Stomach (tissue), 8 donors: ENCODE measurements at regions not wholly inside any gene's neighbourhood (a gene's known extent, or its start where the extent isn't known, plus 50 kb on each side); places are given as distances from the start of the nearest gene placed in this dataset.

ENCODE experiments used
- DNase-seq, 2 donors: peaks; one replicate each; pipeline versions ENCODE4 v3.0.0 to v3.0.0-alpha.2; 2013 to 2019
- H3K27ac ChIP-seq, 5 donors: fragments of 200-600 bp in 4 of 5; sonication (generic) in 4 of 5; one replicate each; pipeline ENCODE4 v1.5.1; 2013 to 2019; ENCODE audit warnings: mild to moderate bottlenecking in 1 of 5, moderate library complexity in 1 of 5
- H3K27me3 ChIP-seq, 3 donors: fragments of 200-600 bp; sonication (generic); one replicate each; pipeline ENCODE4 v1.5.1; 2017 to 2019; ENCODE audit warnings: mixed run types in 1 of 3
- H3K36me3 ChIP-seq, 4 donors: fragments of 200-600 bp; sonication (generic); 1 replicate in 3 of 4; 2 replicates in 1 of 4; pipeline ENCODE4 v1.5.1; 2016 to 2019
- H3K4me1 ChIP-seq, 4 donors: fragments of 200-600 bp; sonication (generic); one replicate each; pipeline ENCODE4 v1.5.1; 2016 to 2019
- H3K4me3 ChIP-seq, 4 donors: fragments of 200-600 bp; sonication (generic) in 3 of 4; one replicate each; pipeline ENCODE4 v1.5.1; 2016 to 2019; ENCODE audit warnings: mild to moderate bottlenecking in 1 of 4
- H3K9me3 ChIP-seq, 4 donors: fragments of 200-600 bp; sonication (generic); one replicate each; pipeline ENCODE4 v1.5.1; 2016 to 2019
- EP300 ChIP-seq: sonication (generic); formaldehyde crosslinking; IDR thresholded peaks from one replicate; pipeline ENCODE4 v1.6.1; 2017; ENCODE audit warnings: antibody characterized with exemption
- POLR2A ChIP-seq, 4 donors: fragments of 450-650 bp; IDR thresholded peaks; one replicate each; pipeline ENCODE4 v1.6.1; 2016; ENCODE audit warnings: antibody characterized with exemption in 4 of 4, control low read depth in 2 of 4, mild to moderate bottlenecking in 1 of 4, moderate library complexity in 1 of 4
- POLR2AphosphoS5 ChIP-seq, 3 donors: sonication (generic); formaldehyde crosslinking; IDR thresholded peaks; one replicate each; pipeline ENCODE4 v1.6.1; 2016; ENCODE audit warnings: antibody characterized with exemption in 3 of 3
- WGBS, 5 donors: extraction: QIAGEN DNeasy Blood & Tissue Kit in 3 of 5; methylation state at CpG; one replicate each; pipeline versions ENCODE4 v1.1.5 to v1.1.7; 2013 to 2018; 5-methylcytosine and 5-hydroxymethylcytosine counted together
- intact Hi-C: fragments of 100-400 bp; cut with DNase I; formaldehyde crosslinking; loops from one replicate; pipeline ENCODE4 v1.15.1; 2023; ENCODE audit warnings: low total_unique reads
- TF ChIP-seq, protein P1 (sequence below), 7 experiments: fragments of 450-650 bp in 4 of 7; fragments of 200-600 bp in 3 of 7; sonication (generic) in 3 of 7; IDR thresholded peaks; one replicate each; pipeline ENCODE4 v1.5.1; 2016 to 2019; ENCODE audit warnings: antibody characterized with exemption in 7 of 7, control low read depth in 2 of 7, mild to moderate bottlenecking in 1 of 7
- donor health status: healthy with polysubstance abuse.
- donor health status: Bipolar disorder and iron deficiency.
- donor health status: healthy.

- no peak overlapping the region for H3K4me3 ChIP-seq
- no peaks in the 10 kb centered on the region for H3K4me1 ChIP-seq
- TF ChIP-seq POLR2AphosphoS5 (IDR thresholded peaks at IDR 0.05) (no peak), POLR2A (IDR thresholded peaks at IDR 0.05) (no peak)
- TF ChIP-seq, protein P1, sequence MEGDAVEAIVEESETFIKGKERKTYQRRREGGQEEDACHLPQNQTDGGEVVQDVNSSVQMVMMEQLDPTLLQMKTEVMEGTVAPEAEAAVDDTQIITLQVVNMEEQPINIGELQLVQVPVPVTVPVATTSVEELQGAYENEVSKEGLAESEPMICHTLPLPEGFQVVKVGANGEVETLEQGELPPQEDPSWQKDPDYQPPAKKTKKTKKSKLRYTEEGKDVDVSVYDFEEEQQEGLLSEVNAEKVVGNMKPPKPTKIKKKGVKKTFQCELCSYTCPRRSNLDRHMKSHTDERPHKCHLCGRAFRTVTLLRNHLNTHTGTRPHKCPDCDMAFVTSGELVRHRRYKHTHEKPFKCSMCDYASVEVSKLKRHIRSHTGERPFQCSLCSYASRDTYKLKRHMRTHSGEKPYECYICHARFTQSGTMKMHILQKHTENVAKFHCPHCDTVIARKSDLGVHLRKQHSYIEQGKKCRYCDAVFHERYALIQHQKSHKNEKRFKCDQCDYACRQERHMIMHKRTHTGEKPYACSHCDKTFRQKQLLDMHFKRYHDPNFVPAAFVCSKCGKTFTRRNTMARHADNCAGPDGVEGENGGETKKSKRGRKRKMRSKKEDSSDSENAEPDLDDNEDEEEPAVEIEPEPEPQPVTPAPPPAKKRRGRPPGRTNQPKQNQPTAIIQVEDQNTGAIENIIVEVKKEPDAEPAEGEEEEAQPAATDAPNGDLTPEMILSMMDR (IDR thresholded peaks at IDR 0.05) = no peak
- H3K9me3 ChIP-seq = no peaks in the 10 kb centered on the region
- no peak for DNase-seq
- no peaks in the 10 kb centered on the region for H3K36me3 ChIP-seq
- no peak overlapping the region for H3K27ac ChIP-seq
- WGBS, 5 donors = 57 to 71% (median 66%) methylated on average over 3 of the region's 3 CpGs
- no peaks in the 10 kb centered on the region for H3K27me3 ChIP-seq
- intact Hi-C loops = no loop called here
Measured at GRCh38 chr18:28332071-28332470, 155.1 kb upstream of the CDH2 start.

GRCh38 chr18:28331551-28331950 lies 154.6 kb upstream of the CDH2 start:
- no peak overlapping the region for H3K27ac ChIP-seq
- WGBS, 5 donors = 70 to 82% (median 77%) methylated on average over 4 of the region's 4 CpGs
- H3K27me3 ChIP-seq = no peaks in the 10 kb centered on the region
- intact Hi-C loops = no loop called here
- H3K9me3 ChIP-seq = no peaks in the 10 kb centered on the region
- TF ChIP-seq, protein P1 (IDR thresholded peaks at IDR 0.05) = no peak
- TF ChIP-seq POLR2A (IDR thresholded peaks at IDR 0.05) (no peak), POLR2AphosphoS5 (IDR thresholded peaks at IDR 0.05) (no peak), EP300 (no peak)
- DNase-seq = no peak
- no peak overlapping the region for H3K4me3 ChIP-seq
- no peaks in the 10 kb centered on the region for H3K4me1 ChIP-seq
- no peaks in the 10 kb centered on the region for H3K36me3 ChIP-seq

GRCh38 chr18:28313602-28314001 lies 136.7 kb upstream of the CDH2 start:
- TF ChIP-seq EP300 (no peak), POLR2AphosphoS5 (IDR thresholded peaks at IDR 0.05) (no peak), POLR2A (IDR thresholded peaks at IDR 0.05) (no peak)
- TF ChIP-seq, protein P1 (IDR thresholded peaks at IDR 0.05) = no peak
- no peak overlapping the region for H3K4me3 ChIP-seq

GRCh38 chr18:28288784-28289183 lies 111.9 kb upstream of the CDH2 start:
- no peak overlapping the region for H3K4me3 ChIP-seq
- H3K9me3 ChIP-seq = no peaks in the 10 kb centered on the region
- 77 to 86% (median 82%) methylated on average over 5 of the region's 5 CpGs for WGBS, 5 donors
- no peaks in the 10 kb centered on the region for H3K27me3 ChIP-seq
- H3K4me1 ChIP-seq = no peaks in the 10 kb centered on the region
- TF ChIP-seq EP300 = no peak
- TF ChIP-seq POLR2AphosphoS5 (IDR thresholded peaks at IDR 0.05) = no peak
- TF ChIP-seq, protein P1 (IDR thresholded peaks at IDR 0.05) = no peak
- TF ChIP-seq POLR2A (IDR thresholded peaks at IDR 0.05) = no peak
- intact Hi-C loops = no loop called here
- DNase-seq = no peak
- no peak overlapping the region for H3K27ac ChIP-seq
- no peaks in the 10 kb centered on the region for H3K36me3 ChIP-seq

More at GRCh38 chr18:28313602-28314001, 136.7 kb upstream of the CDH2 start:
- H3K9me3 ChIP-seq = no peaks in the 10 kb centered on the region
- H3K36me3 ChIP-seq = no peaks in the 10 kb centered on the region
- H3K27ac ChIP-seq = no peak overlapping the region
- H3K27me3 ChIP-seq = no peaks in the 10 kb centered on the region
- no peaks in the 10 kb centered on the region for H3K4me1 ChIP-seq
- no peak for DNase-seq
- 67 to 85% (median 75%) methylated on average over 3 of the region's 3 CpGs for WGBS, 5 donors
- intact Hi-C loops = no loop called here
